WTC11 (cell line): ENCODE measurements at regions not wholly inside any gene's neighbourhood (a gene's known extent, or its start where the extent isn't known, plus 50 kb on each side); places are given as distances from the start of the nearest gene placed in this dataset.

Source experiments
- ATAC-seq: fragments of 200-7000 bp; cut with Tn5 transposase; 2 replicates; pipeline ENCODE4 v1.10.0; 2021; ENCODE audit warnings: mild to moderate bottlenecking, moderate library complexity
- CTCF ChIA-PET: fragments of 300-600 bp; sonication (Branson Sonifier 250); formaldehyde crosslinking; loops from one replicate; lab custom pipeline; 2021; ENCODE audit warnings: antibody characterized with exemption; lab: Charles Lee
- POLR2A ChIA-PET: fragments of 350-600 bp; sonication (Branson Sonifier 250); formaldehyde crosslinking; loops from one replicate; lab custom pipeline; 2021; ENCODE audit warnings: antibody characterized with exemption; lab: Charles Lee
- DNase-seq: peaks from one replicate; pipeline ENCODE4 v3.0.0; 2021; ENCODE audit warnings: low spot score
- H3K27ac Mint-ChIP-seq: 2 replicates; pipeline ENCODE4 v1.8.0; 2021; ENCODE audit warnings: mixed read lengths
- H3K27me3 Mint-ChIP-seq: 2 replicates; pipeline ENCODE4 v1.8.0; 2021; ENCODE audit warnings: low read depth, mild to moderate bottlenecking, moderate library complexity, mixed read lengths
- H3K36me3 Mint-ChIP-seq: 2 replicates; pipeline ENCODE4 v1.8.0; 2021; ENCODE audit warnings: mixed read lengths
- H3K4me1 Mint-ChIP-seq: 2 replicates; pipeline ENCODE4 v1.8.0; 2022; ENCODE audit warnings: mixed read lengths
- H3K4me3 Mint-ChIP-seq: 2 replicates; pipeline ENCODE4 v1.8.0; 2021; ENCODE audit warnings: mild to moderate bottlenecking, moderate library complexity, mixed read lengths
- H3K9me3 Mint-ChIP-seq: 2 replicates; pipeline ENCODE4 v1.8.0; 2021; ENCODE audit warnings: mixed read lengths
- CBFB ChIP-seq: sonication (generic); formaldehyde crosslinking; IDR thresholded peaks from 2 replicates; pipeline ENCODE4 v1.8.1; 2022; ENCODE audit warnings: mild to moderate bottlenecking, low read depth, missing genetic modification reagents
- CREB1 ChIP-seq: sonication (generic); formaldehyde crosslinking; IDR thresholded peaks from 2 replicates; pipeline ENCODE4 v1.8.0; 2023; ENCODE audit warnings: mild to moderate bottlenecking, missing genetic modification reagents
- ELF4 ChIP-seq: sonication (generic); formaldehyde crosslinking; IDR thresholded peaks from 2 replicates; pipeline ENCODE4 v1.8.1; 2022; ENCODE audit warnings: low read depth, mild to moderate bottlenecking, moderate library complexity, missing genetic modification reagents
- FOXK1 ChIP-seq: sonication (generic); formaldehyde crosslinking; IDR thresholded peaks from 2 replicates; pipeline ENCODE4 v1.8.0; 2022; ENCODE audit warnings: mild to moderate bottlenecking, moderate library complexity, missing genetic modification reagents
- FOXP1 ChIP-seq: sonication (generic); formaldehyde crosslinking; IDR thresholded peaks from 2 replicates; pipeline ENCODE4 v1.8.0; 2022; ENCODE audit warnings: missing genetic modification reagents, mild to moderate bottlenecking, moderate library complexity, borderline replicate concordance
- IRF2 ChIP-seq: sonication (generic); formaldehyde crosslinking; IDR thresholded peaks from 2 replicates; pipeline ENCODE4 v1.8.0; 2022; ENCODE audit warnings: low read depth, missing genetic modification reagents, borderline replicate concordance
- NFATC4 ChIP-seq: fragments of 250-450 bp; sonication (Bioruptor Pico); IDR thresholded peaks from 2 replicates; pipeline ENCODE4 v1.9.0; 2021; ENCODE audit warnings: mild to moderate bottlenecking
- ZNF232 ChIP-seq: sonication (generic); formaldehyde crosslinking; IDR thresholded peaks from 2 replicates; pipeline ENCODE4 v1.8.0; 2022; ENCODE audit warnings: mild to moderate bottlenecking, missing genetic modification reagents
- ZNF263 ChIP-seq: sonication (generic); formaldehyde crosslinking; IDR thresholded peaks from 2 replicates; pipeline ENCODE4 v1.8.1; 2022; ENCODE audit warnings: low read depth, mild to moderate bottlenecking, moderate library complexity, missing genetic modification reagents
- ZNF671 ChIP-seq: fragments of 250-450 bp; sonication (Bioruptor Pico); IDR thresholded peaks from 2 replicates; pipeline ENCODE4 v1.8.0; 2021; ENCODE audit warnings: mild to moderate bottlenecking
- TF ChIP-seq, protein P1 (sequence below): fragments of 250-450 bp; sonication (Bioruptor Pico); IDR thresholded peaks from 2 replicates; pipeline ENCODE4 v2.1.2; 2022; ENCODE audit warnings: mild to moderate bottlenecking, moderate library complexity
- TF ChIP-seq, protein P2 (sequence below): sonication (generic); formaldehyde crosslinking; IDR thresholded peaks from 2 replicates; pipeline ENCODE4 v1.8.1; 2022; ENCODE audit warnings: mild to moderate bottlenecking, moderate library complexity, missing genetic modification reagents
- TF ChIP-seq, protein P3 (sequence below): sonication (generic); formaldehyde crosslinking; IDR thresholded peaks from 2 replicates; pipeline ENCODE4 v1.8.1; 2022; ENCODE audit warnings: missing genetic modification reagents, borderline replicate concordance
- TF ChIP-seq, protein P4 (sequence below): sonication (generic); formaldehyde crosslinking; IDR thresholded peaks from 2 replicates; pipeline ENCODE4 v1.8.0; 2022; ENCODE audit warnings: mild to moderate bottlenecking, missing genetic modification reagents
- TF ChIP-seq, protein P5 (sequence below): sonication (generic); formaldehyde crosslinking; IDR thresholded peaks from 2 replicates; pipeline ENCODE4 v1.8.0; 2023; ENCODE audit warnings: mild to moderate bottlenecking, missing genetic modification reagents
- TF ChIP-seq, protein P6 (sequence below): sonication (generic); formaldehyde crosslinking; IDR thresholded peaks from 2 replicates; pipeline ENCODE4 v1.8.1; 2023; ENCODE audit warnings: mild to moderate bottlenecking, missing genetic modification reagents, moderate library complexity
- TF ChIP-seq, protein P7 (sequence below): sonication (generic); formaldehyde crosslinking; IDR thresholded peaks from 2 replicates; pipeline ENCODE4 v1.8.1; 2023; ENCODE audit warnings: mild to moderate bottlenecking, moderate library complexity, missing genetic modification reagents

DNA sequence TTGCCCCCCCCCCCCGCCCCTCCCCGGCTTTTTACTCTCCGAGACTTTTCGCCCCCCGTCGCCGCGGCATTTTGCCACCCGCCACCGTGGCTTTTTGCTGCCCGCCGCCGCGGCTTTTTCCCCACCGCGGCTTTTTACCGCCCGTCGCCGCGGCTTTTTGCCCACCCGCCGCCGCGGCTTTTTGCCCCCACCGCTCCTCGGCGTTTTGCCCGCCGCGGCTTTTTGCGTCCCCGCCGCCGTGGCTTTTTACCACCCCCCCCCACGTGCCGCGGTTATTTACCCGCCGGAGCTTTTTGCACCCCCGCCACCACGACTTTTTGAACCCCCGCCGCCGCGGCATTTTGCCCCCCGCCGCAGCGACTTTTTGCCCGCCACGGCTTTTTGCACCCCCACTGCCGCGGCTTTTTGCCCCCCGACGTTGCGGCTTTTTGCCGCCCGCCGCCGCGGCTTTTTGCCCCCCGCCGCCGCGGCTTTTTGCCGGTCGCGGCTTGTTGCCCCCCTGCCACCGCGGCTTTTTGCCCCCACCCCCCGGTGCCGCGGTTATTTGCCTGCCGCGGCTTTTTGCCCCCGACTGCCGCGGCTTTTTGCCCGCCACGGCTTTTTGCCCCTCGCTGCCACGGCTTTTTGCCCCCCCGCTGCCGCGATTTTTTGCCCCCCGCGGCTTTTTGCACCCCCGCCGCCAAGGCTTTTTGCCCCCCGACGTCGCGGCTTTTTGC is 461.1 kb downstream of the ZNF33B start:
- Mint-ChIP-seq H3K4me3 (no peak overlapping the region), H3K9me3 (peaks cover 65% of the 10 kb centered on the region), H3K27me3 (peaks cover 48% of the 10 kb centered on the region)
- no peak for DNase-seq
- CTCF ChIA-PET, result no interaction called here
- POLR2A ChIA-PET, result no interaction called here
- no peak for ATAC-seq
- TF ChIP-seq, protein P1, sequence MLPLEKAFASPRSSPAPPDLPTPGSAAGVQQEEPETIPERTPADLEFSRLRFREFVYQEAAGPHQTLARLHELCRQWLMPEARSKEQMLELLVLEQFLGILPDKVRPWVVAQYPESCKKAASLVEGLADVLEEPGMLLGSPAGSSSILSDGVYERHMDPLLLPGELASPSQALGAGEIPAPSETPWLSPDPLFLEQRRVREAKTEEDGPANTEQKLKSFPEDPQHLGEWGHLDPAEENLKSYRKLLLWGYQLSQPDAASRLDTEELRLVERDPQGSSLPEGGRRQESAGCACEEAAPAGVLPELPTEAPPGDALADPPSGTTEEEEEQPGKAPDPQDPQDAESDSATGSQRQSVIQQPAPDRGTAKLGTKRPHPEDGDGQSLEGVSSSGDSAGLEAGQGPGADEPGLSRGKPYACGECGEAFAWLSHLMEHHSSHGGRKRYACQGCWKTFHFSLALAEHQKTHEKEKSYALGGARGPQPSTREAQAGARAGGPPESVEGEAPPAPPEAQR (CRISPR knock-in tag), result no peak
- TF ChIP-seq ZNF263 (CRISPR knock-in tag) (no peak), CBFB (CRISPR knock-in tag) (no peak), FOXK1 (CRISPR knock-in tag) (no peak), ELF4 (no peak), ZNF671 (CRISPR knock-in tag) (no peak), IRF2 (CRISPR knock-in tag) (no peak), CREB1 (CRISPR knock-in tag) (no peak), NFATC4 (CRISPR knock-in tag) (no peak), FOXP1 (CRISPR knock-in tag) (no peak), ZNF232 (no peak)
- TF ChIP-seq, protein P2, sequence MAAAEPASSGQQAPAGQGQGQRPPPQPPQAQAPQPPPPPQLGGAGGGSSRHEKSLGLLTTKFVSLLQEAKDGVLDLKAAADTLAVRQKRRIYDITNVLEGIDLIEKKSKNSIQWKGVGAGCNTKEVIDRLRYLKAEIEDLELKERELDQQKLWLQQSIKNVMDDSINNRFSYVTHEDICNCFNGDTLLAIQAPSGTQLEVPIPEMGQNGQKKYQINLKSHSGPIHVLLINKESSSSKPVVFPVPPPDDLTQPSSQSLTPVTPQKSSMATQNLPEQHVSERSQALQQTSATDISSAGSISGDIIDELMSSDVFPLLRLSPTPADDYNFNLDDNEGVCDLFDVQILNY (CRISPR knock-in tag), result no peak
- TF ChIP-seq, protein P3, sequence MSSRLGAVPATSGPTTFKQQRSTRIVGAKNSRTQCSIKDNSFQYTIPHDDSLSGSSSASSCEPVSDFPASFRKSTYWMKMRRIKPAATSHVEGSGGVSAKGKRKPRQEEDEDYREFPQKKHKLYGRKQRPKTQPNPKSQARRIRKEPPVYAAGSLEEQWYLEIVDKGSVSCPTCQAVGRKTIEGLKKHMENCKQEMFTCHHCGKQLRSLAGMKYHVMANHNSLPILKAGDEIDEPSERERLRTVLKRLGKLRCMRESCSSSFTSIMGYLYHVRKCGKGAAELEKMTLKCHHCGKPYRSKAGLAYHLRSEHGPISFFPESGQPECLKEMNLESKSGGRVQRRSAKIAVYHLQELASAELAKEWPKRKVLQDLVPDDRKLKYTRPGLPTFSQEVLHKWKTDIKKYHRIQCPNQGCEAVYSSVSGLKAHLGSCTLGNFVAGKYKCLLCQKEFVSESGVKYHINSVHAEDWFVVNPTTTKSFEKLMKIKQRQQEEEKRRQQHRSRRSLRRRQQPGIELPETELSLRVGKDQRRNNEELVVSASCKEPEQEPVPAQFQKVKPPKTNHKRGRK, result no peak
- TF ChIP-seq, protein P4, sequence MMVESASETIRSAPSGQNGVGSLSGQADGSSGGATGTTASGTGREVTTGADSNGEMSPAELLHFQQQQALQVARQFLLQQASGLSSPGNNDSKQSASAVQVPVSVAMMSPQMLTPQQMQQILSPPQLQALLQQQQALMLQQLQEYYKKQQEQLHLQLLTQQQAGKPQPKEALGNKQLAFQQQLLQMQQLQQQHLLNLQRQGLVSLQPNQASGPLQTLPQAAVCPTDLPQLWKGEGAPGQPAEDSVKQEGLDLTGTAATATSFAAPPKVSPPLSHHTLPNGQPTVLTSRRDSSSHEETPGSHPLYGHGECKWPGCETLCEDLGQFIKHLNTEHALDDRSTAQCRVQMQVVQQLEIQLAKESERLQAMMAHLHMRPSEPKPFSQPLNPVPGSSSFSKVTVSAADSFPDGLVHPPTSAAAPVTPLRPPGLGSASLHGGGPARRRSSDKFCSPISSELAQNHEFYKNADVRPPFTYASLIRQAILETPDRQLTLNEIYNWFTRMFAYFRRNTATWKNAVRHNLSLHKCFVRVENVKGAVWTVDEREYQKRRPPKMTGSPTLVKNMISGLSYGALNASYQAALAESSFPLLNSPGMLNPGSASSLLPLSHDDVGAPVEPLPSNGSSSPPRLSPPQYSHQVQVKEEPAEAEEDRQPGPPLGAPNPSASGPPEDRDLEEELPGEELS (CRISPR knock-in tag), result no peak
- TF ChIP-seq, protein P5, sequence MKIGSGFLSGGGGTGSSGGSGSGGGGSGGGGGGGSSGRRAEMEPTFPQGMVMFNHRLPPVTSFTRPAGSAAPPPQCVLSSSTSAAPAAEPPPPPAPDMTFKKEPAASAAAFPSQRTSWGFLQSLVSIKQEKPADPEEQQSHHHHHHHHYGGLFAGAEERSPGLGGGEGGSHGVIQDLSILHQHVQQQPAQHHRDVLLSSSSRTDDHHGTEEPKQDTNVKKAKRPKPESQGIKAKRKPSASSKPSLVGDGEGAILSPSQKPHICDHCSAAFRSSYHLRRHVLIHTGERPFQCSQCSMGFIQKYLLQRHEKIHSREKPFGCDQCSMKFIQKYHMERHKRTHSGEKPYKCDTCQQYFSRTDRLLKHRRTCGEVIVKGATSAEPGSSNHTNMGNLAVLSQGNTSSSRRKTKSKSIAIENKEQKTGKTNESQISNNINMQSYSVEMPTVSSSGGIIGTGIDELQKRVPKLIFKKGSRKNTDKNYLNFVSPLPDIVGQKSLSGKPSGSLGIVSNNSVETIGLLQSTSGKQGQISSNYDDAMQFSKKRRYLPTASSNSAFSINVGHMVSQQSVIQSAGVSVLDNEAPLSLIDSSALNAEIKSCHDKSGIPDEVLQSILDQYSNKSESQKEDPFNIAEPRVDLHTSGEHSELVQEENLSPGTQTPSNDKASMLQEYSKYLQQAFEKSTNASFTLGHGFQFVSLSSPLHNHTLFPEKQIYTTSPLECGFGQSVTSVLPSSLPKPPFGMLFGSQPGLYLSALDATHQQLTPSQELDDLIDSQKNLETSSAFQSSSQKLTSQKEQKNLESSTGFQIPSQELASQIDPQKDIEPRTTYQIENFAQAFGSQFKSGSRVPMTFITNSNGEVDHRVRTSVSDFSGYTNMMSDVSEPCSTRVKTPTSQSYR (CRISPR knock-in tag), result no peak
- TF ChIP-seq, protein P6, sequence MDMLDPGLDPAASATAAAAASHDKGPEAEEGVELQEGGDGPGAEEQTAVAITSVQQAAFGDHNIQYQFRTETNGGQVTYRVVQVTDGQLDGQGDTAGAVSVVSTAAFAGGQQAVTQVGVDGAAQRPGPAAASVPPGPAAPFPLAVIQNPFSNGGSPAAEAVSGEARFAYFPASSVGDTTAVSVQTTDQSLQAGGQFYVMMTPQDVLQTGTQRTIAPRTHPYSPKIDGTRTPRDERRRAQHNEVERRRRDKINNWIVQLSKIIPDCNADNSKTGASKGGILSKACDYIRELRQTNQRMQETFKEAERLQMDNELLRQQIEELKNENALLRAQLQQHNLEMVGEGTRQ (CRISPR knock-in tag), result no peak
- TF ChIP-seq, protein P7, sequence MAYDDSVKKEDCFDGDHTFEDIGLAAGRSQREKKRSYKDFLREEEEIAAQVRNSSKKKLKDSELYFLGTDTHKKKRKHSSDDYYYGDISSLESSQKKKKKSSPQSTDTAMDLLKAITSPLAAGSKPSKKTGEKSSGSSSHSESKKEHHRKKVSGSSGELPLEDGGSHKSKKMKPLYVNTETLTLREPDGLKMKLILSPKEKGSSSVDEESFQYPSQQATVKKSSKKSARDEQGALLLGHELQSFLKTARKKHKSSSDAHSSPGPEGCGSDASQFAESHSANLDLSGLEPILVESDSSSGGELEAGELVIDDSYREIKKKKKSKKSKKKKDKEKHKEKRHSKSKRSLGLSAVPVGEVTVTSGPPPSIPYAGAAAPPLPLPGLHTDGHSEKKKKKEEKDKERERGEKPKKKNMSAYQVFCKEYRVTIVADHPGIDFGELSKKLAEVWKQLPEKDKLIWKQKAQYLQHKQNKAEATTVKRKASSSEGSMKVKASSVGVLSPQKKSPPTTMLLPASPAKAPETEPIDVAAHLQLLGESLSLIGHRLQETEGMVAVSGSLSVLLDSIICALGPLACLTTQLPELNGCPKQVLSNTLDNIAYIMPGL, result no peak
- TF ChIP-seq, all 79 proteins: peak for 0
- Mint-ChIP-seq H3K36me3 (peaks cover 47% of the 10 kb centered on the region), H3K4me1 (no peaks in the 10 kb centered on the region), H3K27ac (no peak overlapping the region)
